A549 (cell line): ENCODE measurements at regions not wholly inside any gene's neighbourhood (a gene's known extent, or its start where the extent isn't known, plus 50 kb on each side); places are given as distances from the start of the nearest gene placed in this dataset.

Experiments
- ATAC-seq, 2 experiments: fragments of 200-7000 bp in 1 of 2; fragments of >200 bp in 1 of 2; cut with Nextera tagmentation in 1 of 2; cut with Tn5 transposase in 1 of 2; 3 replicates each; pipeline versions ENCODE4 v1.8.0 to v1.9.1; 2018 to 2020; ENCODE audit warnings: mild to moderate bottlenecking in 1 of 2, moderate library complexity in 1 of 2
- CTCF ChIA-PET: fragments of 300-600 bp; sonication (Branson Sonifier 250); formaldehyde crosslinking; extraction: SDS; loops from one replicate; lab custom pipeline; 2021; ENCODE audit warnings: antibody characterized with exemption, inconsistent platforms; lab: Yijun Ruan, JAX
- POLR2A ChIA-PET: fragments of 350-600 bp; formaldehyde crosslinking; extraction: SDS; loops from one replicate; lab custom pipeline; 2021; ENCODE audit warnings: antibody characterized with exemption, inconsistent platforms; lab: Yijun Ruan, JAX
- DNase-seq, 2 experiments: peaks; one replicate each; pipeline versions ENCODE4 v3.0.0 to v3.0.0-alpha.2; 2011 to 2016; ENCODE audit warnings: low read depth in 1 of 2, low spot score in 1 of 2
- FAIRE-seq: peaks from 2 replicates; lab custom pipeline; 2011; peaks lifted over from hg19 to GRCh38; lab: Jason Lieb, UNC
- H3K27ac ChIP-seq, 2 experiments: fragments of >200 bp; sonication (Bioruptor Twin); formaldehyde crosslinking; 3 replicates each; pipeline ENCODE4 v1.5.1; 2016 to 2017
- H3K4me1 ChIP-seq: fragments of >200 bp; sonication (Bioruptor Twin); formaldehyde crosslinking; 3 replicates; pipeline ENCODE4 v1.6.1; 2016
- H3K4me2 ChIP-seq: fragments of >200 bp; sonication (Bioruptor Twin); formaldehyde crosslinking; 3 replicates; pipeline ENCODE4 v1.6.1; 2016
- H3K4me3 ChIP-seq: fragments of >200 bp; sonication (Bioruptor Twin); formaldehyde crosslinking; 3 replicates; pipeline ENCODE4 v1.5.1; 2016
- H3K9me3 ChIP-seq: fragments of >200 bp; sonication (Bioruptor Twin); formaldehyde crosslinking; 3 replicates; pipeline ENCODE4 v1.6.1; 2016
- ATOH8 ChIP-seq: fragments of 250-450 bp; sonication (Bioruptor Pico); IDR thresholded peaks from 2 replicates; pipeline ENCODE4 v1.5.0; 2020; ENCODE audit warnings: low read depth, mild to moderate bottlenecking, moderate library complexity
- BHLHE40 ChIP-seq: IDR thresholded peaks from 2 replicates; pipeline ENCODE4 v1.6.1; 2012; ENCODE audit warnings: low read depth, low read length, inconsistent platforms
- CBX2 ChIP-seq: fragments of 200-600 bp; sonication (generic); IDR thresholded peaks from 2 replicates; pipeline ENCODE4 v1.6.1; 2016; ENCODE audit warnings: low read depth, mild to moderate bottlenecking, borderline replicate concordance
- CEBPB ChIP-seq, 2 experiments: fragments of >200 bp in 1 of 2; sonication (Bioruptor Twin) in 1 of 2; formaldehyde crosslinking in 1 of 2; IDR thresholded peaks; 2 replicates each; pipeline ENCODE4 v1.6.1; 2012 to 2016
- CHD4 ChIP-seq: fragments of 200-600 bp; sonication (generic); IDR thresholded peaks from 2 replicates; pipeline ENCODE4 v1.6.1; 2016; ENCODE audit warnings: antibody characterized with exemption, mild to moderate bottlenecking, borderline replicate concordance
- EP300 ChIP-seq, 2 experiments: fragments of >200 bp; sonication (Bioruptor Twin); formaldehyde crosslinking; IDR thresholded peaks; 2 replicates in 1 of 2; 3 replicates in 1 of 2; pipeline ENCODE4 v1.6.1; 2016 to 2017
- ESRRA ChIP-seq: fragments of 150-350 bp; IDR thresholded peaks from 2 replicates; pipeline ENCODE4 v1.6.1; 2014; ENCODE audit warnings: mild to moderate bottlenecking, low read length, borderline replicate concordance
- FOXS1 ChIP-seq: fragments of 250-450 bp; sonication (Bioruptor Pico); IDR thresholded peaks from 2 replicates; pipeline ENCODE4 v1.5.0; 2020; ENCODE audit warnings: mild to moderate bottlenecking, moderate library complexity
- HDAC2 ChIP-seq: fragments of 200-600 bp; sonication (generic); IDR thresholded peaks from 2 replicates; pipeline ENCODE4 v1.6.1; 2016
- HOXA7 ChIP-seq: fragments of 250-450 bp; sonication (Bioruptor Pico); IDR thresholded peaks from 2 replicates; pipeline ENCODE4 v1.5.0; 2020; ENCODE audit warnings: mild to moderate bottlenecking, moderate library complexity
- HOXB13 ChIP-seq: fragments of 250-450 bp; sonication (Bioruptor Pico); IDR thresholded peaks from 2 replicates; pipeline ENCODE4 v1.5.0; 2020; ENCODE audit warnings: low read depth, mild to moderate bottlenecking, moderate library complexity
- HOXB5 ChIP-seq: fragments of 250-450 bp; sonication (Bioruptor Pico); IDR thresholded peaks from 2 replicates; pipeline ENCODE4 v1.5.0; 2020; ENCODE audit warnings: mild to moderate bottlenecking, moderate library complexity
- KDM5A ChIP-seq: fragments of 200-600 bp; sonication (generic); IDR thresholded peaks from 2 replicates; pipeline ENCODE4 v1.6.1; 2016; ENCODE audit warnings: antibody characterized with exemption, mild to moderate bottlenecking
- MAFK ChIP-seq: fragments of 450-650 bp; IDR thresholded peaks from 2 replicates; pipeline ENCODE4 v1.6.1; 2014; ENCODE audit not compliant: partially characterized antibody
- MAZ ChIP-seq: fragments of 150-350 bp; IDR thresholded peaks from 2 replicates; pipeline ENCODE4 v1.6.1; 2014; ENCODE audit warnings: antibody characterized with exemption, low read depth, low read length, borderline replicate concordance
- NPAS2 ChIP-seq: fragments of 250-450 bp; sonication (Bioruptor Pico); IDR thresholded peaks from 2 replicates; pipeline ENCODE4 v1.8.0; 2022; ENCODE audit warnings: mild to moderate bottlenecking, moderate library complexity, borderline replicate concordance
- PHF8 ChIP-seq: fragments of 200-600 bp; sonication (generic); IDR thresholded peaks from 2 replicates; pipeline ENCODE4 v1.6.1; 2016; ENCODE audit warnings: low read depth, mild to moderate bottlenecking, antibody characterized with exemption, moderate library complexity, borderline replicate concordance
- POLR2A ChIP-seq: IDR thresholded peaks from 2 replicates; pipeline ENCODE4 v1.6.1; 2012; ENCODE audit warnings: mild to moderate bottlenecking, low read length
- POLR2AphosphoS2 ChIP-seq: conservative IDR thresholded peaks from 2 replicates; pipeline ENCODE4 v1.6.1; 2012; ENCODE audit warnings: low read length, improper control_type of control experiment, inconsistent platforms
- RCOR1 ChIP-seq: fragments of 150-350 bp; IDR thresholded peaks from 2 replicates; pipeline ENCODE4 v1.6.1; 2014; ENCODE audit warnings: antibody characterized with exemption, low read length, low read depth
- SMC3 ChIP-seq: fragments of >200 bp; sonication (Bioruptor Twin); formaldehyde crosslinking; IDR thresholded peaks from 3 replicates; pipeline ENCODE4 v1.6.1; 2018; ENCODE audit warnings: inconsistent platforms
- SREBF2 ChIP-seq: fragments of 450-650 bp; IDR thresholded peaks from 2 replicates; pipeline ENCODE4 v1.6.1; 2014; ENCODE audit warnings: mild to moderate bottlenecking, moderate library complexity
- ZFP36 ChIP-seq: fragments of 450-650 bp; IDR thresholded peaks from 2 replicates; pipeline ENCODE4 v1.6.1; 2014; ENCODE audit warnings: borderline replicate concordance; ENCODE audit not compliant: partially characterized antibody
- ZNF302 ChIP-seq: fragments of 250-450 bp; sonication (Bioruptor Pico); IDR thresholded peaks from 2 replicates; pipeline ENCODE4 v1.9.0; 2021; ENCODE audit warnings: inconsistent platforms, mild to moderate bottlenecking, moderate library complexity
- WGBS: methylation state at CpG from one replicate; pipeline ENCODE4 v1.1.6; 2017; ENCODE audit errors: missing lambda C conversion rate; 5-methylcytosine and 5-hydroxymethylcytosine counted together
- TF ChIP-seq, protein P1 (sequence below): IDR thresholded peaks from 2 replicates; pipeline ENCODE4 v1.6.1; 2012; ENCODE audit warnings: low read depth, borderline replicate concordance

DNA sequence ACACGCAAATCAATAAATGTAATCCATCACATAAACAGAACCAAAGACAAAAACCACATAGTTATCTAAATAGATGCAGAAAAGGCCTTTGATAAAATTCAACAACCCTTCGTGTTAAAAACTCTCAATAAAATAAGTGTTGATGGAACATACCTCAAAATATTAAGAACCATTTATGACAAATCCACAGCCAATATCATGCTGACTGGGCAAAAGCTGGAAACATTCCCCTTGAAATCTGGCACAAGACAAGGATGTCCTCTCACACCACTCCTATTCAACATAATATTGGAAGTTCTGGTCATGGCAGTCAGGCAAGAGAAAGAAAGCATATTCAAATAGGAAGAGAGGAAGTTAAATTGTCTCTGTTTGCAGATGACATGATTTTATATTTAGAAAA, 1946.3 kb upstream of the CDH9 start:
- H3K4me3 ChIP-seq = no peak overlapping the region
- TF ChIP-seq HDAC2 (no peak), KDM5A (no peak), MAFK (peak; percentile 58), POLR2AphosphoS2 (no peak), PHF8 (no peak)
- TF ChIP-seq, protein P1, sequence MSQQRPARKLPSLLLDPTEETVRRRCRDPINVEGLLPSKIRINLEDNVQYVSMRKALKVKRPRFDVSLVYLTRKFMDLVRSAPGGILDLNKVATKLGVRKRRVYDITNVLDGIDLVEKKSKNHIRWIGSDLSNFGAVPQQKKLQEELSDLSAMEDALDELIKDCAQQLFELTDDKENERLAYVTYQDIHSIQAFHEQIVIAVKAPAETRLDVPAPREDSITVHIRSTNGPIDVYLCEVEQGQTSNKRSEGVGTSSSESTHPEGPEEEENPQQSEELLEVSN = no peak
- WGBS = 15% methylated on average over 2 of the region's 2 CpGs
- ATAC-seq (no peak), DNase-seq (no peak), FAIRE-seq (no peak)
- ChIA-PET POLR2A (no interaction called here), CTCF (no interaction called here)
- H3K4me1 ChIP-seq = no peaks in the 10 kb centered on the region
- H3K9me3 ChIP-seq = peaks cover 6% of the 10 kb centered on the region; the same call in 1 of the 3 replicates
- no peak overlapping the region for H3K27ac ChIP-seq
- no peak overlapping the region for H3K4me2 ChIP-seq

DNA sequence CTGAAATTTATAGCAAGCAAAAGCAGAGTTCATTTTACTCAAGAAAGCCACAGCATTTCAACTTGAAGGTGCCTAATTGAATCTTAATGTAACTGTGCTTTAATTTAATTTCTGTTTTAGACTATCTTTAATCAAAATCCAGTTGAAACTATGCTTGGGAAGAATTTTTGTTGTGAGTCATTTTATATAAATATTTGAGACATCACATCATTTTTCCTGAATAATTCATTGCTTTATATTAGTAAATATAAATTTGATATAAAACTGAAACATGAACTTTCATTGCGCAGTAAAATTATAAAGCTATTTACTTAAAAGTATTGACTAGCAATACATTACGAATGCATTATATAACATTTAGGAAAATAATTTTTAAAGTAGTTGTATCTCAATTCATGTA, 1937.1 kb upstream of the CDH9 start:
- no peak for DNase-seq
- POLR2A ChIA-PET = no interaction called here
- no peak for FAIRE-seq
- no peak for ATAC-seq
- H3K4me1 ChIP-seq = no peaks in the 10 kb centered on the region
- H3K4me3 ChIP-seq = no peak overlapping the region
- H3K9me3 ChIP-seq = peaks cover 10% of the 10 kb centered on the region; the same call in 2 of the 3 replicates
- CTCF ChIA-PET = no interaction called here
- no peak overlapping the region for H3K4me2 ChIP-seq
- WGBS = 76% methylated on average over 2 of the region's 2 CpGs
- no peak overlapping the region for H3K27ac ChIP-seq
- TF ChIP-seq MAFK (no peak), NPAS2 (CRISPR knock-in tag) (no peak)

GRCh38 chr5:28967848-28968247, 1929.5 kb upstream of the CDH9 start:
- TF ChIP-seq RCOR1 = no peak
- no peak for TF ChIP-seq MAFK
- no peak for TF ChIP-seq HOXA7
- TF ChIP-seq BHLHE40 = no peak
- no peak for TF ChIP-seq ZNF302 (CRISPR knock-in tag)
- no peak for TF ChIP-seq CHD4
- no peak for TF ChIP-seq HOXB13 (CRISPR knock-in tag)
- Histone ChIP-seq H3K27ac (no peak overlapping the region), H3K4me2 (no peak overlapping the region), H3K4me3 (no peak overlapping the region), H3K9me3 (0 out of 3 replicates have a peak, but pooled peaks cover 4% of the 10 kb centered on the region), H3K4me1 (no peaks in the 10 kb centered on the region)
- no peak for FAIRE-seq
- no peak for DNase-seq
- 78% methylated on average over 3 of the region's 3 CpGs for WGBS
- no peak for ATAC-seq
- POLR2A ChIA-PET = no interaction called here
- CTCF ChIA-PET = no interaction called here

DNA sequence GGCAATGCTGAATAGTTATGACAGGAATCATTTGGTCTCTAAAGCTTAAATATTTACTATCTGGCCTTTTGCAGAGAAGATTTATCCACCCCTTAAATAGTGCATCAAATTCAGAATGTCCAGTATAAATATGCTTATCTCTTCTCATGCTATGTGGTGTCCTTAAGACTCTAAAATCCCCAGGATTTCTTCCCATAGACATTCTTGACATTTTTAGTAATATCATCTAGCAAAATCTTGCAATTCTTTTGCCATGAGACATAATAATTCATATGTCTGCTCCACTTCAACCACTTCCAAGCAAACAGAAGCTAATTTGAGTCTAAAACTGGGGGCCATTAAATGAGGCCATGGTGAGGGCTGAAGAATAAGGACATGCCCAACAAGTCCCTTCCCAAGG, 1923.4 kb upstream of the CDH9 start:
- H3K4me2 ChIP-seq = no peak overlapping the region
- H3K4me1 ChIP-seq = no peaks in the 10 kb centered on the region
- TF ChIP-seq CBX2 = no peak
- TF ChIP-seq ESRRA = no peak
- TF ChIP-seq NPAS2 (CRISPR knock-in tag) = no peak
- no peak for TF ChIP-seq MAFK
- DNase-seq (no peak), FAIRE-seq (no peak), ATAC-seq (no peak)
- H3K4me3 ChIP-seq = no peak overlapping the region
- ChIA-PET POLR2A (no interaction called here), CTCF (no interaction called here)
- no peaks in the 10 kb centered on the region for H3K9me3 ChIP-seq
- H3K27ac ChIP-seq = no peak overlapping the region

GRCh38 chr5:28958581-28958980, 1920.2 kb upstream of the CDH9 start:
- POLR2A ChIA-PET = no interaction called here
- CTCF ChIA-PET = no interaction called here
- ATAC-seq = no peak
- Histone ChIP-seq H3K4me1 (no peaks in the 10 kb centered on the region), H3K27ac (no peak overlapping the region), H3K4me2 (no peak overlapping the region), H3K9me3 (no peaks in the 10 kb centered on the region), H3K4me3 (no peak overlapping the region)
- WGBS = 24% methylated on average over 2 of the region's 2 CpGs
- TF ChIP-seq POLR2A (no peak), SMC3 (no peak), EP300 (IDR thresholded peaks at IDR 0.05) (no peak), MAZ (no peak), FOXS1 (CRISPR knock-in tag) (no peak), ATOH8 (CRISPR knock-in tag) (no peak), HOXB5 (CRISPR knock-in tag) (no peak), CEBPB (IDR thresholded peaks at IDR 0.05) (no peak), ZFP36 (no peak), ZNF302 (CRISPR knock-in tag) (no peak), SREBF2 (no peak)
- FAIRE-seq = no peak
- DNase-seq = no peak
